HG02623 (cell line): ENCODE measurements at regions not wholly inside any gene's neighbourhood (a gene's known extent, or its start where the extent isn't known, plus 50 kb on each side); places are given as distances from the start of the nearest gene placed in this dataset.

Experiments used
- ATAC-seq: cut with Tn5 transposase; IDR thresholded peaks from one replicate; pipeline ENCODE4 v1.9.1; 2021; ENCODE audit warnings: moderate library complexity; ENCODE audit not compliant: unreplicated experiment

- no peak for ATAC-seq
Measured at GRCh38 chr6:148652205-148652604, 94.6 kb upstream of the UST start.

- ATAC-seq = no peak
Measured at GRCh38 chr6:148653138-148653776, 93.6 kb upstream of the UST start.

GRCh38 chr6:148657048-148657447 is 89.8 kb upstream of the UST start:
- no peak for ATAC-seq

GRCh38 chr6:148658681-148659430 is 88.0 kb upstream of the UST start:
- ATAC-seq = no peak

GRCh38 chr6:148667395-148667794 is 79.4 kb upstream of the UST start:
- ATAC-seq = no peak

GRCh38 chr6:148671085-148671484 is 75.7 kb upstream of the UST start:
- ATAC-seq = no peak

GRCh38 chr6:148671952-148672351 is 74.9 kb upstream of the UST start:
- ATAC-seq = no peak

- no peak for ATAC-seq
Measured at GRCh38 chr6:148674306-148674705, 72.5 kb upstream of the UST start.

- ATAC-seq = peak; percentile 90
Measured at GRCh38 chr6:148677594-148678476, 69.0 kb upstream of the UST start.

GRCh38 chr6:148678682-148679081 is 68.1 kb upstream of the UST start:
- no peak for ATAC-seq

GRCh38 chr6:148681666-148682065 is 65.2 kb upstream of the UST start:
- no peak for ATAC-seq

- ATAC-seq = no peak
Measured at GRCh38 chr6:148682252-148682651, 64.6 kb upstream of the UST start.

GRCh38 chr6:148682990-148683389 is 63.8 kb upstream of the UST start:
- ATAC-seq = no peak

GRCh38 chr6:148689168-148689567 is 57.7 kb upstream of the UST start:
- ATAC-seq = no peak

- no peak for ATAC-seq
Measured at GRCh38 chr6:148693882-148694484, 52.8 kb upstream of the UST start.
